ENCODE measurements at regions not wholly inside any gene's neighbourhood (a gene's known extent, or its start where the extent isn't known, plus 50 kb on each side); places are given as distances from the start of the nearest gene placed in this dataset.
"Not testable (repeated sequence)": the region's sequence is repeated elsewhere in the genome, so short reads cannot be mapped to it uniquely, and the experiment has no call there.

- TF ChIP-seq, protein P1, sequence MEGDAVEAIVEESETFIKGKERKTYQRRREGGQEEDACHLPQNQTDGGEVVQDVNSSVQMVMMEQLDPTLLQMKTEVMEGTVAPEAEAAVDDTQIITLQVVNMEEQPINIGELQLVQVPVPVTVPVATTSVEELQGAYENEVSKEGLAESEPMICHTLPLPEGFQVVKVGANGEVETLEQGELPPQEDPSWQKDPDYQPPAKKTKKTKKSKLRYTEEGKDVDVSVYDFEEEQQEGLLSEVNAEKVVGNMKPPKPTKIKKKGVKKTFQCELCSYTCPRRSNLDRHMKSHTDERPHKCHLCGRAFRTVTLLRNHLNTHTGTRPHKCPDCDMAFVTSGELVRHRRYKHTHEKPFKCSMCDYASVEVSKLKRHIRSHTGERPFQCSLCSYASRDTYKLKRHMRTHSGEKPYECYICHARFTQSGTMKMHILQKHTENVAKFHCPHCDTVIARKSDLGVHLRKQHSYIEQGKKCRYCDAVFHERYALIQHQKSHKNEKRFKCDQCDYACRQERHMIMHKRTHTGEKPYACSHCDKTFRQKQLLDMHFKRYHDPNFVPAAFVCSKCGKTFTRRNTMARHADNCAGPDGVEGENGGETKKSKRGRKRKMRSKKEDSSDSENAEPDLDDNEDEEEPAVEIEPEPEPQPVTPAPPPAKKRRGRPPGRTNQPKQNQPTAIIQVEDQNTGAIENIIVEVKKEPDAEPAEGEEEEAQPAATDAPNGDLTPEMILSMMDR (IDR thresholded peaks at IDR 0.05): not testable (repeated sequence)
- not testable (repeated sequence) for TF ChIP-seq POLR2A (IDR thresholded peaks at IDR 0.05)
Measured at GRCh38 chrX:94704348-94705256, 1030.6 kb downstream of the FAM133A start.
